GM23338 (cell line): ENCODE measurements at regions not wholly inside any gene's neighbourhood (a gene's known extent, or its start where the extent isn't known, plus 50 kb on each side); places are given as distances from the start of the nearest gene placed in this dataset.

Experiments used
- ATAC-seq: fragments of 200-7000 bp; cut with Tn5 transposase; 3 replicates; pipeline ENCODE4 v1.9.1; 2020
- DNase-seq: peaks from one replicate; pipeline ENCODE4 v3.0.0-alpha.2; 2015; ENCODE audit warnings: low spot score
- H2AFZ ChIP-seq: fragments of 200-600 bp; sonication (generic); 2 replicates; pipeline ENCODE4 v1.8.0; 2016; ENCODE audit warnings: antibody characterized with exemption, mild to moderate bottlenecking, moderate library complexity
- H3F3A ChIP-seq: fragments of 200-600 bp; sonication (generic); replicated peaks from 2 replicates; pipeline ENCODE4 v1.8.0; 2017; ENCODE audit warnings: antibody characterized with exemption, mixed run types, low read depth
- H3K27ac ChIP-seq: fragments of 200-600 bp; sonication (generic); 2 replicates; pipeline ENCODE4 v1.6.1; 2016; ENCODE audit warnings: low read depth
- H3K27me3 ChIP-seq: fragments of 200-600 bp; sonication (generic); 2 replicates; pipeline ENCODE4 v1.8.0; 2016; ENCODE audit warnings: mild to moderate bottlenecking, mixed run types, moderate library complexity; ENCODE audit not compliant: insufficient read depth
- H3K36me3 ChIP-seq: fragments of 200-600 bp; sonication (generic); 2 replicates; pipeline ENCODE4 v1.8.0; 2016; ENCODE audit warnings: mild to moderate bottlenecking; ENCODE audit not compliant: insufficient read depth
- H3K4me1 ChIP-seq: fragments of 200-600 bp; sonication (generic); 2 replicates; pipeline ENCODE4 v1.8.0; 2016; ENCODE audit warnings: mild to moderate bottlenecking, moderate library complexity; ENCODE audit not compliant: insufficient read depth
- H3K4me2 ChIP-seq: fragments of 200-600 bp; sonication (generic); 2 replicates; pipeline ENCODE4 v1.7.1; 2017; ENCODE audit warnings: mixed run types
- H3K4me3 ChIP-seq: fragments of 200-600 bp; sonication (generic); 2 replicates; pipeline ENCODE4 v1.6.1; 2016; ENCODE audit warnings: mixed run types
- H3K79me2 ChIP-seq: fragments of 200-600 bp; sonication (generic); replicated peaks from 2 replicates; pipeline ENCODE4 v1.8.0; 2017; ENCODE audit warnings: mild to moderate bottlenecking; ENCODE audit not compliant: insufficient read depth
- H3K9me2 ChIP-seq: fragments of 200-600 bp; sonication (generic); 2 replicates; pipeline ENCODE4 v1.8.0; 2017; ENCODE audit not compliant: insufficient read depth
- H4K20me1 ChIP-seq: fragments of 200-600 bp; sonication (generic); replicated peaks from 2 replicates; pipeline ENCODE4 v1.8.0; 2017; ENCODE audit warnings: mild to moderate bottlenecking; ENCODE audit not compliant: insufficient read depth
- H3K27ac Mint-ChIP-seq: 2 replicates; pipeline ENCODE4 v1.8.0; 2020; ENCODE audit warnings: inconsistent platforms, mild to moderate bottlenecking, moderate library complexity, mixed read lengths
- H3K27me3 Mint-ChIP-seq: 3 replicates; pipeline ENCODE4 v1.8.0; 2022; ENCODE audit warnings: low read depth, mild to moderate bottlenecking, moderate library complexity, mixed read lengths, inconsistent platforms; ENCODE audit not compliant: insufficient read depth, poor library complexity
- H3K36me3 Mint-ChIP-seq: 3 replicates; pipeline ENCODE4 v1.8.0; 2021; ENCODE audit warnings: low read depth, mild to moderate bottlenecking, inconsistent platforms, moderate library complexity, mixed read lengths
- H3K4me1 Mint-ChIP-seq: 3 replicates; pipeline ENCODE4 v1.8.0; 2020; ENCODE audit warnings: mild to moderate bottlenecking, inconsistent platforms, mixed read lengths
- H3K4me3 Mint-ChIP-seq: 3 replicates; pipeline ENCODE4 v1.8.0; 2021; ENCODE audit warnings: moderate library complexity, mild to moderate bottlenecking, inconsistent platforms, mixed read lengths
- H3K9me3 Mint-ChIP-seq: 3 replicates; pipeline ENCODE4 v1.8.0; 2020; ENCODE audit warnings: moderate library complexity, mild to moderate bottlenecking, inconsistent platforms, mixed read lengths
- CREB1 ChIP-seq: fragments of 250-450 bp; sonication (Bioruptor Pico); IDR thresholded peaks from 2 replicates; pipeline ENCODE4 v1.5.0; 2020; ENCODE audit warnings: low read depth, mild to moderate bottlenecking, moderate library complexity
- ETS1 ChIP-seq: IDR thresholded peaks from 2 replicates; pipeline ENCODE4 v1.6.1; 2016; ENCODE audit warnings: antibody characterized with exemption
- EZH2 ChIP-seq: fragments of 200-600 bp; sonication (generic); IDR thresholded peaks from one replicate; pipeline ENCODE4 v1.8.0; 2017; ENCODE audit warnings: antibody characterized with exemption, mild to moderate bottlenecking, low read depth; ENCODE audit not compliant: unreplicated experiment
- EZH2phosphoT487 ChIP-seq: fragments of 200-600 bp; sonication (generic); IDR thresholded peaks from one replicate; pipeline ENCODE4 v1.8.1; 2018; ENCODE audit warnings: antibody characterized with exemption; ENCODE audit not compliant: unreplicated experiment
- JUNB ChIP-seq: IDR thresholded peaks from one replicate; pipeline ENCODE4 v1.6.1; 2016; ENCODE audit warnings: antibody characterized with exemption; ENCODE audit not compliant: unreplicated experiment
- NANOG ChIP-seq: IDR thresholded peaks from 2 replicates; pipeline ENCODE4 v1.6.1; 2016; ENCODE audit warnings: antibody characterized with exemption, borderline replicate concordance
- POLR2AphosphoS5 ChIP-seq: IDR thresholded peaks from 2 replicates; pipeline ENCODE4 v1.6.1; 2016; ENCODE audit warnings: antibody characterized with exemption, low read depth
- REST ChIP-seq: IDR thresholded peaks from one replicate; pipeline ENCODE4 v1.6.1; 2018; ENCODE audit warnings: antibody characterized with exemption; ENCODE audit not compliant: unreplicated experiment
- STAT1 ChIP-seq: IDR thresholded peaks from one replicate; pipeline ENCODE4 v1.6.1; 2016; ENCODE audit warnings: antibody characterized with exemption; ENCODE audit not compliant: unreplicated experiment
- ZNF114 ChIP-seq: fragments of 250-450 bp; sonication (Bioruptor Pico); IDR thresholded peaks from 2 replicates; pipeline ENCODE4 v1.5.0; 2020; ENCODE audit warnings: mild to moderate bottlenecking, moderate library complexity
- ZNF331 ChIP-seq: fragments of 250-450 bp; sonication (Bioruptor Pico); IDR thresholded peaks from 2 replicates; pipeline ENCODE4 v1.5.0; 2020; ENCODE audit warnings: low read depth, mild to moderate bottlenecking, moderate library complexity
- ZNF462 ChIP-seq: fragments of 250-450 bp; sonication (Bioruptor Pico); IDR thresholded peaks from 2 replicates; pipeline ENCODE4 v1.5.0; 2020; ENCODE audit warnings: mild to moderate bottlenecking, moderate library complexity
- TF ChIP-seq, protein P1 (sequence below), 2 experiments: fragments of 200-600 bp in 1 of 2; sonication (generic) in 1 of 2; conservative IDR thresholded peaks; 2 replicates each; pipeline versions ENCODE4 v1.5.1 to v1.6.1; 2016 to 2017; ENCODE audit warnings: antibody characterized with exemption in 2 of 2, low read depth in 2 of 2, mild to moderate bottlenecking in 2 of 2, moderate library complexity in 1 of 2

- Mint-ChIP-seq H3K27ac (no peak overlapping the region), H3K4me3 (no peak overlapping the region), H3K36me3 (peaks cover 12% of the 10 kb centered on the region; the same call in 2 of the 3 replicates), H3K27me3 (peaks cover 5% of the 10 kb centered on the region), H3K4me1 (no peaks in the 10 kb centered on the region), H3K9me3 (peaks cover 84% of the 10 kb centered on the region)
- no peak for ATAC-seq
- Histone ChIP-seq H3K36me3 (no peaks in the 10 kb centered on the region; the same call in 1 of the 2 replicates), H4K20me1 (no peaks in the 10 kb centered on the region), H2AFZ (no peak overlapping the region), H3K27ac (no peak overlapping the region), H3K4me1 (no peaks in the 10 kb centered on the region), H3K9me2 (0 out of 2 replicates have a peak, but pooled peaks cover 3% of the 10 kb centered on the region), H3K4me3 (no peak overlapping the region), H3K4me2 (no peak overlapping the region), H3F3A (no peaks in the 10 kb centered on the region), H3K79me2 (no peaks in the 10 kb centered on the region), H3K27me3 (no peaks in the 10 kb centered on the region)
- no peak for DNase-seq
- no peak for TF ChIP-seq NANOG
- TF ChIP-seq EZH2phosphoT487, result no peak
- TF ChIP-seq STAT1, result no peak
- TF ChIP-seq CREB1 (CRISPR knock-in tag), result no peak
- TF ChIP-seq REST, result no peak
- no peak for TF ChIP-seq JUNB
- no peak for TF ChIP-seq POLR2AphosphoS5
- no peak for TF ChIP-seq ZNF462 (CRISPR knock-in tag)
- TF ChIP-seq ZNF331 (CRISPR knock-in tag), result no peak
- no peak for TF ChIP-seq ZNF114 (CRISPR knock-in tag)
- TF ChIP-seq, protein P1, sequence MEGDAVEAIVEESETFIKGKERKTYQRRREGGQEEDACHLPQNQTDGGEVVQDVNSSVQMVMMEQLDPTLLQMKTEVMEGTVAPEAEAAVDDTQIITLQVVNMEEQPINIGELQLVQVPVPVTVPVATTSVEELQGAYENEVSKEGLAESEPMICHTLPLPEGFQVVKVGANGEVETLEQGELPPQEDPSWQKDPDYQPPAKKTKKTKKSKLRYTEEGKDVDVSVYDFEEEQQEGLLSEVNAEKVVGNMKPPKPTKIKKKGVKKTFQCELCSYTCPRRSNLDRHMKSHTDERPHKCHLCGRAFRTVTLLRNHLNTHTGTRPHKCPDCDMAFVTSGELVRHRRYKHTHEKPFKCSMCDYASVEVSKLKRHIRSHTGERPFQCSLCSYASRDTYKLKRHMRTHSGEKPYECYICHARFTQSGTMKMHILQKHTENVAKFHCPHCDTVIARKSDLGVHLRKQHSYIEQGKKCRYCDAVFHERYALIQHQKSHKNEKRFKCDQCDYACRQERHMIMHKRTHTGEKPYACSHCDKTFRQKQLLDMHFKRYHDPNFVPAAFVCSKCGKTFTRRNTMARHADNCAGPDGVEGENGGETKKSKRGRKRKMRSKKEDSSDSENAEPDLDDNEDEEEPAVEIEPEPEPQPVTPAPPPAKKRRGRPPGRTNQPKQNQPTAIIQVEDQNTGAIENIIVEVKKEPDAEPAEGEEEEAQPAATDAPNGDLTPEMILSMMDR (conservative IDR thresholded peaks at IDR 0.05; ENCODE audit: low read depth in 2 of 2), result no peak
- TF ChIP-seq EZH2, result no peak
- TF ChIP-seq ETS1, result no peak
Observed at GRCh38 chr2:3929374-3929773, 226.0 kb downstream of the DCDC2C start.
